Heart left ventricle (tissue), 13 donors: ENCODE measurements at regions not wholly inside any gene's neighbourhood (a gene's known extent, or its start where the extent isn't known, plus 50 kb on each side); places are given as distances from the start of the nearest gene placed in this dataset.

Experiments
- CTCF ChIP-seq, 12 donors: fragments of 200-600 bp; sonication (generic) in 4 of 12; IDR thresholded peaks; one replicate each; pipeline versions ENCODE4 v1.5.0 to v1.8.0; 2018 to 2022; ENCODE audit warnings: antibody characterized with exemption in 12 of 12, mild to moderate bottlenecking in 5 of 12
- POLR2A ChIP-seq, 2 donors: fragments of 450-650 bp; IDR thresholded peaks; one replicate each; pipeline ENCODE4 v1.6.1; 2017; ENCODE audit warnings: antibody characterized with exemption in 2 of 2, mild to moderate bottlenecking in 2 of 2, moderate library complexity in 2 of 2
- donor health status: ischemic (EF 13 %, LVEDD 7.1; RV severe dilation, severe dysfunction).
- donor health status: DM: no; HTN: yes; CAD: no.
- donor health status: DM: no; HTN: no; CAD: no.
- donor health status: ischemic (EF 25% LVEDD 6.9; RV normal size, moderate dysfunction).
- donor health status: ischemic (EF 25% LVEDD 5.7; RV mildly dilated, moderate dysfunction).
- donor health status: ischemic (EF 35%, LVEDD 5.7; RV mildly dilated, moderate dysfunction).
- donor health status: nonischemic (EF 11% LVEDD 7.7; RV severe dilation, severe dysfunction).
- donor health status: DM: yes; HTN: yes; CAD: no.
- donor health status: PGD.
- donor health status: ischemic (EF 29% LVEDD 5.4; RV normal size, mild dysfunction).
- donor health status: nonischemic (EF 23%, LVEDD 6.1; RV moderate dilation, normal function).

GRCh38 chr6:129936329-129937165 lies 75.4 kb upstream of the TMEM244 start:
- TF ChIP-seq CTCF (IDR thresholded peaks at IDR 0.05) (peak in 11 of 12 donors; percentile 20 to 69 (median 54)), POLR2A (IDR thresholded peaks at IDR 0.05) (no peak)
